ENCODE measurements at regions not wholly inside any gene's neighbourhood (a gene's known extent, or its start where the extent isn't known, plus 50 kb on each side); places are given as distances from the start of the nearest gene placed in this dataset.

GRCh38 chr7:112616295-112616694 lies 135.5 kb downstream of the LSMEM1 start:
- FAIRE-seq: no peak
- no peak for ATAC-seq
- CTCF ChIA-PET (ENCODE audit: low intra/inter-chr PET ratio, low total read pairs): no interaction called here

More at GRCh38 chr7:112616295-112616694, 135.5 kb downstream of the LSMEM1 start:
- no peak overlapping the region for H3K4me2 ChIP-seq (ENCODE audit: low read depth, low read length)
- H2AFZ ChIP-seq (ENCODE audit: low read length): no peak overlapping the region
- TF ChIP-seq ZMYM2 (CRISPR knock-in tag; IDR thresholded peaks at IDR 0.05) (no peak), ZHX2 (IDR thresholded peaks at IDR 0.05; ENCODE audit: low read depth) (no peak), ZHX2 (CRISPR knock-in tag; IDR thresholded peaks at IDR 0.05; ENCODE audit: borderline replicate concordance) (no peak), HMG20A (CRISPR knock-in tag; IDR thresholded peaks at IDR 0.05; ENCODE audit: borderline replicate concordance) (no peak), POLR2A (IDR thresholded peaks at IDR 0.05; ENCODE audit: insufficient read depth in 1 of 2, low read depth in 2 of 2, low read length in 2 of 2) (no peak)
- TF ChIP-seq, protein P1, sequence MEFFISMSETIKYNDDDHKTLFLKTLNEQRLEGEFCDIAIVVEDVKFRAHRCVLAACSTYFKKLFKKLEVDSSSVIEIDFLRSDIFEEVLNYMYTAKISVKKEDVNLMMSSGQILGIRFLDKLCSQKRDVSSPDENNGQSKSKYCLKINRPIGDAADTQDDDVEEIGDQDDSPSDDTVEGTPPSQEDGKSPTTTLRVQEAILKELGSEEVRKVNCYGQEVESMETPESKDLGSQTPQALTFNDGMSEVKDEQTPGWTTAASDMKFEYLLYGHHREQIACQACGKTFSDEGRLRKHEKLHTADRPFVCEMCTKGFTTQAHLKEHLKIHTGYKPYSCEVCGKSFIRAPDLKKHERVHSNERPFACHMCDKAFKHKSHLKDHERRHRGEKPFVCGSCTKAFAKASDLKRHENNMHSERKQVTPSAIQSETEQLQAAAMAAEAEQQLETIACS (CRISPR knock-in tag; IDR thresholded peaks at IDR 0.05): no peak
- intact Hi-C loops (cut with micrococcal nuclease; ENCODE audit: unreplicated experiment) (no loop called here), in situ Hi-C loops (cut with HindIII; ENCODE audit: extremely low pct_ligation_motif_present, low pct_unique_long_range_greater_than_20kb) (no loop called here)
- H3K27me3 ChIP-seq (ENCODE audit: control insufficient read depth in 1 of 2, insufficient read depth in 2 of 2, low read length in 2 of 2): no peaks in the 10 kb centered on the region; a peak in 1 of 5 replicates
- H3K27ac ChIP-seq (ENCODE audit: extremely low read length, insufficient read depth, low read length): no peak overlapping the region
- H3K9me3 ChIP-seq (ENCODE audit: low read length): no peaks in the 10 kb centered on the region
- no peak for DNase-seq (ENCODE audit: low spot score)
- H3K4me1 ChIP-seq (ENCODE audit: insufficient read depth, low read length): no peaks in the 10 kb centered on the region
- BruUV-seq (replicated peaks): no TSS peak
- H4K20me1 ChIP-seq (ENCODE audit: insufficient read depth, low read length): no peaks in the 10 kb centered on the region
- no peak overlapping the region for H3K9ac ChIP-seq (ENCODE audit: insufficient read depth, low read depth, low read length)
- WGBS (ENCODE audit: low lambda C conversion rate): 3% methylated on average over 2 of the region's 2 CpGs
- POLR2A ChIA-PET: no interaction called here
- no peak overlapping the region for H3K4me3 ChIP-seq (replicated peaks in 1 of 3; ENCODE audit: insufficient read depth in 1 of 3, low read depth in 2 of 3, low read length in 3 of 3)
- H3K36me3 ChIP-seq (replicated peaks in 1 of 2; ENCODE audit: control insufficient read depth in 1 of 2, insufficient read depth in 2 of 2, low read length in 2 of 2): no peaks in the 10 kb centered on the region
- H3K79me2 ChIP-seq (ENCODE audit: insufficient read depth, low read length): no peaks in the 10 kb centered on the region

All from HepG2 (cell line).